ENCODE measurements at regions not wholly inside any gene's neighbourhood (a gene's known extent, or its start where the extent isn't known, plus 50 kb on each side); places are given as distances from the start of the nearest gene placed in this dataset.

GRCh38 chr11:134780486-134781147, 368.6 kb upstream of the B3GAT1 start:
- Histone ChIP-seq H3K27ac (no peak overlapping the region), H3K4me3 (no peak overlapping the region), H3K36me3 (no peaks in the 10 kb centered on the region), H3K4me1 (no peaks in the 10 kb centered on the region), H3K27me3 (no peaks in the 10 kb centered on the region), H3K9me3 (no peaks in the 10 kb centered on the region)
- no peak for DNase-seq (ENCODE audit: extremely low spot score in 2 of 2)
- TF ChIP-seq CTCF (IDR thresholded peaks at IDR 0.05) (no peak), POLR2A (IDR thresholded peaks at IDR 0.05) (no peak), POLR2AphosphoS5 (IDR thresholded peaks at IDR 0.05; ENCODE audit: insufficient read depth in 1 of 2, low read depth in 1 of 2) (no peak)
- intact Hi-C loops (cut with DNase I) = no loop called here

- no peak overlapping the region for H3K27ac ChIP-seq
- no peak for DNase-seq (ENCODE audit: extremely low spot score in 2 of 2)
- H3K9me3 ChIP-seq = no peaks in the 10 kb centered on the region
- intact Hi-C loops (cut with DNase I) = no loop called here
- H3K4me1 ChIP-seq = no peaks in the 10 kb centered on the region
- no peaks in the 10 kb centered on the region for H3K27me3 ChIP-seq
- no peaks in the 10 kb centered on the region for H3K36me3 ChIP-seq
- TF ChIP-seq CTCF (IDR thresholded peaks at IDR 0.05) = no peak
- no peak for TF ChIP-seq POLR2AphosphoS5 (IDR thresholded peaks at IDR 0.05; ENCODE audit: insufficient read depth in 1 of 2, low read depth in 1 of 2)
- TF ChIP-seq POLR2A (IDR thresholded peaks at IDR 0.05) = no peak
- no peak overlapping the region for H3K4me3 ChIP-seq
Measured at GRCh38 chr11:134779179-134779578, 367.1 kb upstream of the B3GAT1 start.

- Histone ChIP-seq H3K27me3 (no peaks in the 10 kb centered on the region), H3K4me3 (no peak overlapping the region), H3K4me1 (no peaks in the 10 kb centered on the region), H3K27ac (no peak overlapping the region), H3K9me3 (no peaks in the 10 kb centered on the region), H3K36me3 (no peaks in the 10 kb centered on the region)
- no peak for DNase-seq (ENCODE audit: extremely low spot score in 2 of 2)
- TF ChIP-seq CTCF (IDR thresholded peaks at IDR 0.05) (no peak), POLR2AphosphoS5 (IDR thresholded peaks at IDR 0.05; ENCODE audit: insufficient read depth in 1 of 2, low read depth in 1 of 2) (no peak), POLR2A (IDR thresholded peaks at IDR 0.05) (no peak)
- intact Hi-C loops (cut with DNase I) = no loop called here
Measured at GRCh38 chr11:134768463-134768862, 356.4 kb upstream of the B3GAT1 start.

- Histone ChIP-seq H3K27me3 (no peaks in the 10 kb centered on the region), H3K36me3 (no peaks in the 10 kb centered on the region), H3K4me1 (no peaks in the 10 kb centered on the region), H3K9me3 (no peaks in the 10 kb centered on the region), H3K27ac (no peak overlapping the region), H3K4me3 (no peak overlapping the region)
- DNase-seq (ENCODE audit: extremely low spot score in 2 of 2) = no peak
- intact Hi-C loops (cut with DNase I) = no loop called here
- no peak for TF ChIP-seq POLR2AphosphoS5 (IDR thresholded peaks at IDR 0.05; ENCODE audit: insufficient read depth in 1 of 2, low read depth in 1 of 2)
- no peak for TF ChIP-seq CTCF (IDR thresholded peaks at IDR 0.05)
- no peak for TF ChIP-seq POLR2A (IDR thresholded peaks at IDR 0.05)
Measured at GRCh38 chr11:134765565-134765964, 353.5 kb upstream of the B3GAT1 start.

GRCh38 chr11:134764966-134765365, 352.9 kb upstream of the B3GAT1 start:
- no peaks in the 10 kb centered on the region for H3K9me3 ChIP-seq
- no peak overlapping the region for H3K4me3 ChIP-seq
- H3K27ac ChIP-seq = no peak overlapping the region
- H3K4me1 ChIP-seq = no peaks in the 10 kb centered on the region
- intact Hi-C loops (cut with DNase I) = no loop called here
- TF ChIP-seq CTCF (IDR thresholded peaks at IDR 0.05) (no peak), POLR2AphosphoS5 (IDR thresholded peaks at IDR 0.05; ENCODE audit: insufficient read depth in 1 of 2, low read depth in 1 of 2) (no peak), POLR2A (IDR thresholded peaks at IDR 0.05) (no peak)
- no peak for DNase-seq (ENCODE audit: extremely low spot score in 2 of 2)
- H3K36me3 ChIP-seq = no peaks in the 10 kb centered on the region
- H3K27me3 ChIP-seq = no peaks in the 10 kb centered on the region
